H1 (cell line): ENCODE measurements at regions not wholly inside any gene's neighbourhood (a gene's known extent, or its start where the extent isn't known, plus 50 kb on each side); places are given as distances from the start of the nearest gene placed in this dataset.

Experiments
- CTCF ChIA-PET: fragments of 300-600 bp; sonication (Branson Sonifier 250); formaldehyde crosslinking; loops from one replicate; lab custom pipeline; 2021; ENCODE audit not compliant: partially characterized antibody; lab: Charles Lee
- POLR2A ChIA-PET: fragments of 300-600 bp; sonication (Branson Sonifier 250); formaldehyde crosslinking; loops from one replicate; lab custom pipeline; 2021; ENCODE audit warnings: inconsistent platforms; ENCODE audit not compliant: partially characterized antibody; lab: Charles Lee
- DNase-seq, 2 experiments: peaks; one replicate each; pipeline versions ENCODE4 v3.0.0 to v3.0.0-alpha.2; 2010 to 2022; ENCODE audit warnings: low spot score in 2 of 2, low read depth in 1 of 2, mixed read lengths in 1 of 2
- FAIRE-seq: peaks from 2 replicates; lab custom pipeline; 2011; peaks lifted over from hg19 to GRCh38; lab: Jason Lieb, UNC
- H2AFZ ChIP-seq: 2 replicates; pipeline ENCODE4 v1.8.1; 2012; ENCODE audit warnings: low read length, inconsistent platforms
- H2AK5ac ChIP-seq: 2 replicates; pipeline ENCODE4 v1.6.1; 2013; ENCODE audit warnings: low read depth, low read length
- H2BK120ac ChIP-seq: replicated peaks from 2 replicates; pipeline ENCODE3; 2013; ENCODE audit warnings: low read depth, low read length, inconsistent platforms
- H2BK12ac ChIP-seq: 2 replicates; pipeline ENCODE4 v1.6.1; 2013; ENCODE audit warnings: low read depth, low read length
- H2BK15ac ChIP-seq: 2 replicates; pipeline ENCODE4 v1.6.1; 2013; ENCODE audit warnings: low read length
- H2BK20ac ChIP-seq: 2 replicates; pipeline ENCODE4 v1.6.1; 2013; ENCODE audit warnings: low read length
- H2BK5ac ChIP-seq: 2 replicates; pipeline ENCODE4 v1.6.1; 2013; ENCODE audit warnings: low read depth, low read length
- H3K14ac ChIP-seq: 2 replicates; pipeline ENCODE4 v1.6.1; 2013; ENCODE audit warnings: inconsistent platforms; ENCODE audit not compliant: insufficient read length
- H3K18ac ChIP-seq: 2 replicates; pipeline ENCODE4 v1.6.1; 2013; ENCODE audit warnings: low read length; ENCODE audit errors: extremely low read depth
- H3K23ac ChIP-seq: 2 replicates; pipeline ENCODE4 v1.6.1; 2013; ENCODE audit warnings: inconsistent platforms; ENCODE audit not compliant: insufficient read length
- H3K23me2 ChIP-seq: 2 replicates; pipeline ENCODE4 v1.6.1; 2013; ENCODE audit warnings: low read depth, low read length
- H3K27ac ChIP-seq: 2 replicates; pipeline ENCODE4 v1.6.1; 2011; ENCODE audit warnings: low read depth, low read length, inconsistent platforms
- H3K27me3 ChIP-seq, 4 experiments: replicated peaks in 1 of 4; 1 replicate in 1 of 4; 2 replicates in 3 of 4; pipeline versions ENCODE4 v1.6.1 to v1.8.1; 2011 to 2013; ENCODE audit warnings: low read length in 3 of 4, mild to moderate bottlenecking in 3 of 4, inconsistent platforms in 2 of 4, mixed read lengths in 2 of 4, moderate library complexity in 1 of 4; ENCODE audit not compliant: control insufficient read depth in 3 of 4, insufficient read depth in 3 of 4; ENCODE audit errors: extremely low read depth in 1 of 4
- H3K36me3 ChIP-seq, 4 experiments: 2 replicates each; pipeline versions ENCODE4 v1.6.1 to v1.8.1; 2011 to 2013; ENCODE audit warnings: mild to moderate bottlenecking in 4 of 4, low read length in 3 of 4, moderate library complexity in 2 of 4, control low read depth in 1 of 4, inconsistent platforms in 1 of 4; ENCODE audit not compliant: insufficient read depth in 4 of 4, control insufficient read depth in 2 of 4
- H3K4ac ChIP-seq: replicated peaks from 2 replicates; pipeline ENCODE3; 2013; ENCODE audit warnings: low read length, low read depth, mixed read lengths, inconsistent platforms; ENCODE audit not compliant: insufficient read length
- H3K4me1 ChIP-seq, 4 experiments: replicated peaks in 1 of 4; 1 replicate in 1 of 4; 2 replicates in 3 of 4; pipeline versions ENCODE4 v1.6.1 to v1.8.1; 2011 to 2013; ENCODE audit warnings: low read length in 3 of 4, inconsistent platforms in 2 of 4, mixed read lengths in 1 of 4; ENCODE audit not compliant: insufficient read depth in 4 of 4, control insufficient read depth in 3 of 4
- H3K4me2 ChIP-seq, 2 experiments: 2 replicates each; pipeline versions ENCODE4 v1.6.1 to v1.8.1; 2011 to 2013; ENCODE audit warnings: low read depth in 2 of 2, low read length in 2 of 2, control low read depth in 1 of 2, inconsistent platforms in 1 of 2, mild to moderate bottlenecking in 1 of 2; ENCODE audit not compliant: insufficient read depth in 1 of 2
- H3K4me3 ChIP-seq, 4 experiments: fragments of 200-600, 300-600 bp in 1 of 4; sonication (generic), shearing (Covaris generic), sonication (Bioruptor Twin) in 1 of 4; 2 replicates each; pipeline versions ENCODE4 v1.5.1 to v1.8.1; 2011 to 2016; ENCODE audit warnings: low read length in 4 of 4, low read depth in 3 of 4, control low read depth in 2 of 4, inconsistent platforms in 2 of 4, mild to moderate bottlenecking in 2 of 4, mixed read lengths in 1 of 4, moderate library complexity in 1 of 4; ENCODE audit not compliant: insufficient read depth in 2 of 4; ENCODE audit errors: extremely low read depth in 1 of 4
- H3K56ac ChIP-seq: replicated peaks from 2 replicates; pipeline ENCODE3; 2013; ENCODE audit warnings: low read depth, mild to moderate bottlenecking, mixed read lengths, low read length, inconsistent platforms; ENCODE audit not compliant: insufficient read length
- H3K79me1 ChIP-seq: 2 replicates; pipeline ENCODE4 v1.6.1; 2013; ENCODE audit warnings: low read depth, low read length, control low read depth
- H3K79me2 ChIP-seq, 2 experiments: 2 replicates each; pipeline versions ENCODE4 v1.6.1 to v1.8.1; 2012 to 2013; ENCODE audit warnings: low read length in 2 of 2, mild to moderate bottlenecking in 2 of 2, inconsistent platforms in 1 of 2; ENCODE audit not compliant: insufficient read depth in 2 of 2, control insufficient read depth in 1 of 2
- H3K9ac ChIP-seq, 4 experiments: replicated peaks in 1 of 4; 1 replicate in 1 of 4; 2 replicates in 3 of 4; pipeline versions ENCODE4 v1.6.1 to v1.8.1; 2011 to 2013; ENCODE audit warnings: low read depth in 3 of 4, low read length in 3 of 4, control low read depth in 2 of 4, mild to moderate bottlenecking in 2 of 4, moderate library complexity in 2 of 4, inconsistent platforms in 1 of 4; ENCODE audit errors: extremely low read depth in 1 of 4
- H3K9me3 ChIP-seq, 2 experiments: 2 replicates each; pipeline versions ENCODE4 v1.6.1 to v1.8.1; 2012 to 2013; ENCODE audit warnings: mild to moderate bottlenecking in 2 of 2, moderate library complexity in 2 of 2, control low read depth in 1 of 2, inconsistent platforms in 1 of 2, low read depth in 1 of 2, low read length in 1 of 2, mixed read lengths in 1 of 2; ENCODE audit not compliant: insufficient read depth in 2 of 2
- H4K20me1 ChIP-seq, 2 experiments: replicated peaks in 1 of 2; 2 replicates each; pipeline versions ENCODE3 to v1.8.1; 2011 to 2013; ENCODE audit warnings: inconsistent platforms in 2 of 2, low read length in 2 of 2, mild to moderate bottlenecking in 1 of 2; ENCODE audit not compliant: insufficient read depth in 2 of 2, control insufficient read depth in 1 of 2
- H4K5ac ChIP-seq: 2 replicates; pipeline ENCODE4 v1.6.1; 2013; ENCODE audit warnings: low read length, low read depth, mixed read lengths, inconsistent platforms; ENCODE audit not compliant: insufficient read length
- H4K8ac ChIP-seq: 2 replicates; pipeline ENCODE4 v1.8.0; 2013; ENCODE audit warnings: mild to moderate bottlenecking, moderate library complexity, low read length, inconsistent platforms; ENCODE audit not compliant: insufficient read depth; ENCODE audit errors: extremely low read depth
- H4K91ac ChIP-seq: replicated peaks from 2 replicates; pipeline ENCODE3; 2013; ENCODE audit warnings: low read length, mixed read lengths, inconsistent platforms; ENCODE audit not compliant: insufficient read length
- ASH2L ChIP-seq: fragments of 200-600, 300-600 bp; sonication (generic); IDR thresholded peaks from one replicate; pipeline ENCODE4 v1.7.1; 2017; ENCODE audit warnings: low read length
- CHD1 ChIP-seq: IDR thresholded peaks from 2 replicates; pipeline ENCODE4 v1.6.1; 2012; ENCODE audit warnings: low read depth, low read length, improper control_type of control experiment
- EP300 ChIP-seq, 2 experiments: IDR thresholded peaks; 1 replicate in 1 of 2; 2 replicates in 1 of 2; pipeline ENCODE4 v1.6.1; 2011 to 2012; ENCODE audit warnings: low read depth in 2 of 2, low read length in 2 of 2, mild to moderate bottlenecking in 2 of 2, borderline replicate concordance in 1 of 2, inconsistent platforms in 1 of 2, moderate library complexity in 1 of 2
- GABPA ChIP-seq: IDR thresholded peaks from 2 replicates; pipeline ENCODE4 v1.6.1; 2011; ENCODE audit warnings: mild to moderate bottlenecking, low read length, moderate library complexity, borderline replicate concordance; ENCODE audit not compliant: insufficient read depth
- GTF2F1 ChIP-seq: IDR thresholded peaks from 2 replicates; pipeline ENCODE4 v1.6.1; 2012; ENCODE audit warnings: low read depth, low read length, improper control_type of control experiment, borderline replicate concordance
- HDAC2 ChIP-seq, 2 experiments: fragments of 300-600 bp in 1 of 2; sonication (generic) in 1 of 2; IDR thresholded peaks; 2 replicates each; pipeline ENCODE4 v1.6.1; 2011 to 2012; ENCODE audit warnings: low read depth in 2 of 2, low read length in 2 of 2, mild to moderate bottlenecking in 2 of 2, moderate library complexity in 2 of 2, borderline replicate concordance in 1 of 2, inconsistent platforms in 1 of 2
- KDM5A ChIP-seq: fragments of 200-600 bp; IDR thresholded peaks from 2 replicates; pipeline ENCODE4 v1.7.1; 2012; ENCODE audit warnings: mild to moderate bottlenecking, low read length, inconsistent platforms, mixed read lengths
- MAX ChIP-seq: IDR thresholded peaks from 2 replicates; pipeline ENCODE4 v1.6.1; 2012; ENCODE audit warnings: inconsistent platforms
- RFX5 ChIP-seq: IDR thresholded peaks from 2 replicates; pipeline ENCODE4 v1.6.1; 2011; ENCODE audit warnings: low read depth, low read length, improper control_type of control experiment, borderline replicate concordance
- SAP30 ChIP-seq: fragments of 300-600 bp; sonication (generic); IDR thresholded peaks from 2 replicates; pipeline ENCODE4 v1.7.1; 2012; ENCODE audit warnings: low read length, moderate library complexity, mild to moderate bottlenecking, inconsistent platforms; ENCODE audit not compliant: insufficient read depth, insufficient replicate concordance
- SIN3A ChIP-seq, 2 experiments: IDR thresholded peaks in 1 of 2; conservative IDR thresholded peaks in 1 of 2; 2 replicates each; pipeline ENCODE4 v1.6.1; 2011 to 2012; ENCODE audit warnings: low read length in 2 of 2, improper control_type of control experiment in 1 of 2, low read depth in 1 of 2, mild to moderate bottlenecking in 1 of 2
- SP2 ChIP-seq: IDR thresholded peaks from 2 replicates; pipeline ENCODE4 v1.6.1; 2012; ENCODE audit warnings: mild to moderate bottlenecking, low read length, inconsistent platforms
- SRF ChIP-seq: IDR thresholded peaks from 2 replicates; pipeline ENCODE4 v1.6.1; 2011; ENCODE audit warnings: mild to moderate bottlenecking, low read depth, low read length, moderate library complexity
- WGBS, 2 experiments: shearing (Covaris generic) in 1 of 2; methylation state at CpG; one replicate each; pipeline versions ENCODE4 v1.1.6 to v1.1.7; 2013 to 2015; ENCODE audit warnings: low lambda C conversion rate in 2 of 2, mixed read lengths in 2 of 2, inconsistent platforms in 1 of 2, low coverage in 1 of 2, missing lambda C conversion rate in 1 of 2; ENCODE audit not compliant: insufficient replicate concordance in 2 of 2, insufficient coverage in 1 of 2, insufficient read length in 1 of 2; ENCODE audit errors: extremely low coverage in 1 of 2, missing lambda C conversion rate in 1 of 2; 5-methylcytosine and 5-hydroxymethylcytosine counted together

GRCh38 chr16:5398203-5398602, 300.6 kb upstream of the EEF2KMT start:
- Histone ChIP-seq H4K91ac (no peak overlapping the region), H3K4me2 (no peak overlapping the region), H2AK5ac (peak overlapping the region; percentile 43; the same call in 1 of the 2 replicates), H3K27ac (no peak overlapping the region), H3K56ac (no peak overlapping the region), H4K8ac (no peak overlapping the region), H3K14ac (no peak overlapping the region), H3K23ac (no peak overlapping the region), H3K27me3 (no peaks in the 10 kb centered on the region), H4K20me1 (peaks cover 0 to 4% of the 10 kb centered on the region in 2 experiments), H2BK5ac (peak overlapping the region; percentile 48; the same call in 1 of the 2 replicates), H3K4me3 (no peak overlapping the region), H3K18ac (no peak overlapping the region), H3K23me2 (no peaks in the 10 kb centered on the region), H3K4ac (peak overlapping the region; percentile 25), H2BK20ac (peak overlapping the region; percentile 35; the same call in 1 of the 2 replicates), H4K5ac (no peak overlapping the region), H3K9ac (no peak overlapping the region; a peak in 1 of 7 replicates), H3K79me2 (no peaks in the 10 kb centered on the region), H3K79me1 (no peaks in the 10 kb centered on the region), H3K4me1 (peaks cover 0 to 7% (median 4%) of the 10 kb centered on the region in 4 experiments; a peak in 5 of 7 replicates), H2BK12ac (peak overlapping the region; percentile 42; the same call in 1 of the 2 replicates), H3K9me3 (no peaks in the 10 kb centered on the region), H2BK120ac (no peak overlapping the region), H2BK15ac (0 out of 2 replicates have a peak overlapping the region, but pooled peaks have one; percentile 51), H3K36me3 (no peaks in the 10 kb centered on the region; a peak in 1 of 8 replicates), H2AFZ (no peak overlapping the region)
- DNase-seq (no peak), FAIRE-seq (no peak)
- POLR2A ChIA-PET, result no interaction called here
- WGBS, 2 experiments, result 80% methylated on average over 6 of the region's 6 CpGs; no CpG with 5 or more reads in 1 of the 2 experiments
- CTCF ChIA-PET, result interaction anchor here (1.2 to 1.3 kb wide), 2 partner anchors 11 to 21 kb away, joined by 3 read pairs; no protein-coding TSS in a partner anchor
- TF ChIP-seq EP300 (IDR thresholded peaks at IDR 0.05; ENCODE audit: borderline replicate concordance in 1 of 2, low read depth in 2 of 2, low read length in 2 of 2) (no peak), SRF (no peak), GTF2F1 (no peak), ASH2L (no peak), GABPA (no peak), RFX5 (no peak), KDM5A (no peak), HDAC2 (IDR thresholded peaks at IDR 0.05; ENCODE audit: borderline replicate concordance in 1 of 2, low read depth in 2 of 2, low read length in 2 of 2) (no peak), SAP30 (no peak), MAX (no peak), CHD1 (no peak), SP2 (no peak), SIN3A (conservative IDR thresholded peaks at IDR 0.05 in 1 of 2, IDR thresholded peaks at IDR 0.05 in 1 of 2; ENCODE audit: low read depth in 1 of 2, low read length in 2 of 2) (no peak)
